HepG2 (cell line): ENCODE measurements at regions not wholly inside any gene's neighbourhood (a gene's known extent, or its start where the extent isn't known, plus 50 kb on each side); places are given as distances from the start of the nearest gene placed in this dataset.

Experiments
- AKNA ChIP-seq: sonication (generic); formaldehyde crosslinking; IDR thresholded peaks from 2 replicates; pipeline ENCODE4 v1.4.0; 2020; ENCODE audit warnings: missing genetic modification reagents, borderline replicate concordance
- CTCF ChIP-seq: sonication (generic); formaldehyde crosslinking; IDR thresholded peaks from 2 replicates; pipeline ENCODE4 v1.5.0; 2020; ENCODE audit warnings: mild to moderate bottlenecking, missing genetic modification reagents, moderate library complexity
- DPF2 ChIP-seq: sonication (generic); formaldehyde crosslinking; IDR thresholded peaks from 2 replicates; pipeline ENCODE4 v1.4.0; 2020; ENCODE audit warnings: mild to moderate bottlenecking, low read depth, missing genetic modification reagents, borderline replicate concordance
- E2F1 ChIP-seq: sonication (generic); formaldehyde crosslinking; IDR thresholded peaks from 2 replicates; pipeline ENCODE4 v1.5.0; 2020; ENCODE audit warnings: missing genetic modification reagents
- EZH2 ChIP-seq: conservative IDR thresholded peaks from 2 replicates; pipeline ENCODE4 v1.6.1; 2012; ENCODE audit warnings: mild to moderate bottlenecking, low read depth, low read length, moderate library complexity
- HCFC1 ChIP-seq: fragments of 150-350 bp; IDR thresholded peaks from 2 replicates; pipeline ENCODE4 v1.6.1; 2014; ENCODE audit warnings: low read depth, low read length
- HNRNPL ChIP-seq: fragments of 200-400 bp; formaldehyde crosslinking; IDR thresholded peaks from 2 replicates; pipeline ENCODE4 v1.6.1; 2017; ENCODE audit warnings: mild to moderate bottlenecking, low read depth, low read length
- IRF2 ChIP-seq: IDR thresholded peaks from 2 replicates; pipeline ENCODE4 v1.6.1; 2018; ENCODE audit warnings: missing genetic modification reagents, missing compliant biosample characterization
- MXD1 ChIP-seq: sonication (generic); formaldehyde crosslinking; IDR thresholded peaks from 2 replicates; pipeline ENCODE4 v1.4.0; 2020; ENCODE audit warnings: mild to moderate bottlenecking, missing genetic modification reagents
- SALL2 ChIP-seq: sonication (generic); formaldehyde crosslinking; IDR thresholded peaks from 2 replicates; pipeline ENCODE4 v1.8.1; 2023; ENCODE audit warnings: mild to moderate bottlenecking, missing genetic modification reagents, inconsistent platforms
- TOE1 ChIP-seq: sonication (generic); formaldehyde crosslinking; IDR thresholded peaks from 2 replicates; pipeline ENCODE4 v1.4.0; 2020; ENCODE audit warnings: mild to moderate bottlenecking, missing genetic modification reagents
- ZFP36L2 ChIP-seq: sonication (generic); formaldehyde crosslinking; IDR thresholded peaks from 2 replicates; pipeline ENCODE4 v1.4.0; 2020; ENCODE audit warnings: missing genetic modification reagents
- ZNF768 ChIP-seq: sonication (generic); formaldehyde crosslinking; IDR thresholded peaks from 2 replicates; pipeline ENCODE4 v1.4.0; 2020; ENCODE audit warnings: missing genetic modification reagents

- TF ChIP-seq ZFP36L2 (CRISPR knock-in tag), result no peak
- no peak for TF ChIP-seq DPF2 (CRISPR knock-in tag)
- no peak for TF ChIP-seq E2F1
- no peak for TF ChIP-seq IRF2 (CRISPR knock-in tag)
- TF ChIP-seq EZH2, result no peak
- no peak for TF ChIP-seq ZNF768 (CRISPR knock-in tag)
- TF ChIP-seq TOE1 (CRISPR knock-in tag), result no peak
- TF ChIP-seq CTCF (CRISPR knock-in tag), result no peak
- no peak for TF ChIP-seq HNRNPL
- no peak for TF ChIP-seq HCFC1
- TF ChIP-seq AKNA (CRISPR knock-in tag), result no peak
- TF ChIP-seq MXD1 (CRISPR knock-in tag), result no peak
- no peak for TF ChIP-seq SALL2
Measured at GRCh38 chr21:25428537-25428936, 178.7 kb downstream of the MRPL39 start.
